Body of pancreas (tissue), 4 donors: ENCODE measurements at regions not wholly inside any gene's neighbourhood (a gene's known extent, or its start where the extent isn't known, plus 50 kb on each side); places are given as distances from the start of the nearest gene placed in this dataset.

Source experiments
- ATAC-seq: fragments of 150-250 bp; one replicate; pipeline ENCODE4 v1.9.1; 2016
- DNase-seq, 4 donors: peaks; one replicate each; pipeline ENCODE4 v3.0.0-alpha.2; 2019
- H3K27ac ChIP-seq, 4 donors: fragments of 200-600 bp; sonication (generic); 1 replicate in 3 of 4; 2 replicates in 1 of 4; pipeline versions ENCODE4 v1.5.1 to v1.6.1; 2016 to 2019; ENCODE audit warnings: mild to moderate bottlenecking in 1 of 4, mixed read lengths in 1 of 4, moderate library complexity in 1 of 4
- H3K27me3 ChIP-seq, 2 donors: fragments of 200-600 bp; sonication (generic); one replicate each; pipeline ENCODE4 v1.6.0; 2016; ENCODE audit warnings: mild to moderate bottlenecking in 1 of 2
- H3K36me3 ChIP-seq, 2 donors: fragments of 200-600 bp; sonication (generic); replicated peaks in 1 of 2; 2 replicates each; pipeline ENCODE4 v1.5.1; 2016; ENCODE audit warnings: low read depth in 2 of 2; ENCODE audit not compliant: insufficient read depth in 1 of 2
- H3K4me1 ChIP-seq: fragments of 200-600 bp; sonication (generic); one replicate; pipeline ENCODE4 v1.6.0; 2016
- H3K4me3 ChIP-seq, 2 donors: fragments of 200-600 bp; sonication (generic); 1 replicate in 1 of 2; 2 replicates in 1 of 2; pipeline ENCODE4 v1.5.1; 2016 to 2019
- H3K9me3 ChIP-seq, 3 donors: fragments of 200-600 bp; sonication (generic); 1 replicate in 2 of 3; 2 replicates in 1 of 3; pipeline ENCODE4 v1.5.1; 2016
- POLR2A ChIP-seq, 3 donors: fragments of 450-650 bp; IDR thresholded peaks; one replicate each; pipeline ENCODE4 v1.6.1; 2016; ENCODE audit warnings: antibody characterized with exemption in 3 of 3, mild to moderate bottlenecking in 2 of 3
- WGBS, 2 donors: methylation state at CpG; one replicate each; pipeline ENCODE4 v1.1.5; 2017; 5-methylcytosine and 5-hydroxymethylcytosine counted together
- intact Hi-C: fragments of 100-400 bp; cut with DNase I; formaldehyde crosslinking; loops from one replicate; pipeline ENCODE4 v1.15.1; 2023
- TF ChIP-seq, protein P1 (sequence below), 7 experiments: fragments of 450-650 bp in 4 of 7; fragments of 200-600 bp in 3 of 7; sonication (generic) in 3 of 7; IDR thresholded peaks; one replicate each; pipeline ENCODE4 v1.5.1; 2016 to 2019; ENCODE audit warnings: antibody characterized with exemption in 7 of 7

DNA sequence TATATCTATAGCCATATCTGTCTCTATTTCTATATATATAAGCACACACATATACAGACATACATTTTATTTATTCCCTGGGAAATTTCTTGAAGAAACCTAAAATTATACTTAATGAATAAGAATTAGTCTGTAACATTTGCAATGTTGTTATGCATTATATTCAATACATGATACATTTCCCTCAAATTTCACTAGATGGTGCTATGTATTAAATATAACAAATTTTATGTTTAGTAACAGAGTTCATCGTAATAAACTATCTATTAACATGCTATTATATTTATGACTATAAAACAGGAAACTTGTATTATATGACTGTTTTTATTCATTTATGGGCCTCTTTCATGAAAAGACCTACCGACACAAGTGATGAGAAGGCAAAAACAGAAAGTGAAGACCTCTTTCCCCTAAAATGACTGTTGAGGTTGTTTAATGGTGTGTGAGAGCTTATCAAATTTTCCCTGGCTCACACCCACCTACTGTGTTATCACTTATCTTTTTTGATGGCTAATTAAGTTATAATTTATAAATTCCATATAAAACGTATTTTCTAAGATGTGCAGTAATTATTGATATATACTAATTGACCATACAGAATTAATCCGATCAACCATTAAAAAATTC, 881.9 kb downstream of the SLITRK6 start:
- Histone ChIP-seq H3K9me3 (no peaks in the 10 kb centered on the region), H3K36me3 (no peaks in the 10 kb centered on the region), H3K27me3 (no peaks in the 10 kb centered on the region), H3K27ac (no peak overlapping the region), H3K4me1 (no peaks in the 10 kb centered on the region), H3K4me3 (no peak overlapping the region)
- TF ChIP-seq POLR2A (IDR thresholded peaks at IDR 0.05): no peak
- TF ChIP-seq, protein P1, sequence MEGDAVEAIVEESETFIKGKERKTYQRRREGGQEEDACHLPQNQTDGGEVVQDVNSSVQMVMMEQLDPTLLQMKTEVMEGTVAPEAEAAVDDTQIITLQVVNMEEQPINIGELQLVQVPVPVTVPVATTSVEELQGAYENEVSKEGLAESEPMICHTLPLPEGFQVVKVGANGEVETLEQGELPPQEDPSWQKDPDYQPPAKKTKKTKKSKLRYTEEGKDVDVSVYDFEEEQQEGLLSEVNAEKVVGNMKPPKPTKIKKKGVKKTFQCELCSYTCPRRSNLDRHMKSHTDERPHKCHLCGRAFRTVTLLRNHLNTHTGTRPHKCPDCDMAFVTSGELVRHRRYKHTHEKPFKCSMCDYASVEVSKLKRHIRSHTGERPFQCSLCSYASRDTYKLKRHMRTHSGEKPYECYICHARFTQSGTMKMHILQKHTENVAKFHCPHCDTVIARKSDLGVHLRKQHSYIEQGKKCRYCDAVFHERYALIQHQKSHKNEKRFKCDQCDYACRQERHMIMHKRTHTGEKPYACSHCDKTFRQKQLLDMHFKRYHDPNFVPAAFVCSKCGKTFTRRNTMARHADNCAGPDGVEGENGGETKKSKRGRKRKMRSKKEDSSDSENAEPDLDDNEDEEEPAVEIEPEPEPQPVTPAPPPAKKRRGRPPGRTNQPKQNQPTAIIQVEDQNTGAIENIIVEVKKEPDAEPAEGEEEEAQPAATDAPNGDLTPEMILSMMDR (IDR thresholded peaks at IDR 0.05): peak in 6 of 7 experiments; percentile 13 to 42 (median 37)
- DNase-seq: no peak
- ATAC-seq: no peak
- WGBS, 2 donors: 32 to 33% methylated on average over 4 of the region's 4 CpGs
- intact Hi-C loops: loop anchor here (5.0 kb wide), 1 partner anchor 885 kb away; no protein-coding TSS in a partner anchor

DNA sequence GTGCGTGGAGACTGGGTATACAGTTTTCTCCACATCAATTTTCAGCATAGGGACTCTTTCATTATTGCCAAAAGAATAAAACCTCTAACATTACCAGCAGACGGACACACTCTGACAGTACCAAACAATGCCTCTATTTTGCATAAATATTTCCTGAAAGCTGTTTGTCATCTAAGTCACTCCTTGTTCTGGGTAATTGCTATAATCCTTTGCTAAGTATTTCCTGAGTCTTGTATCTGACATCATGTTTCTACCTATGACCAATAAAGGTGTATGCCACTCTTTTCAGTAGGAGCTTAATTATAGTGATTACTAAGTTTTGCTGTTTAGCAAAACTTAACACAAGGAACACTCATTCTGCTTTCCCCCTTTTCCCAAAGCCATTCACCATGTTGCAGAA, 886.5 kb downstream of the SLITRK6 start:
- TF ChIP-seq, protein P1 (IDR thresholded peaks at IDR 0.05): no peak
- TF ChIP-seq POLR2A (IDR thresholded peaks at IDR 0.05): no peak
- Histone ChIP-seq H3K4me3 (no peak overlapping the region), H3K4me1 (no peaks in the 10 kb centered on the region), H3K27ac (no peak overlapping the region), H3K9me3 (no peaks in the 10 kb centered on the region), H3K36me3 (no peaks in the 10 kb centered on the region), H3K27me3 (no peaks in the 10 kb centered on the region)
- DNase-seq (no peak), ATAC-seq (no peak)
- WGBS, 2 donors: 57 to 63% methylated on average over 2 of the region's 2 CpGs
- intact Hi-C loops: no loop called here

- ATAC-seq: no peak
- intact Hi-C loops: no loop called here
- WGBS, 2 donors: 47 to 65% methylated on average over 2 of the region's 2 CpGs
Measured at GRCh38 chr13:84910423-84910822, 888.8 kb downstream of the SLITRK6 start.

GRCh38 chr13:84903391-84903790, 895.8 kb downstream of the SLITRK6 start:
- TF ChIP-seq, protein P1 (IDR thresholded peaks at IDR 0.05): no peak
- no peak for TF ChIP-seq POLR2A (IDR thresholded peaks at IDR 0.05)
- H3K4me1 ChIP-seq: no peaks in the 10 kb centered on the region
- ATAC-seq: no peak
- 19 to 28% methylated on average over 4 of the region's 4 CpGs for WGBS, 2 donors
- no peak overlapping the region for H3K27ac ChIP-seq
- H3K9me3 ChIP-seq: no peaks in the 10 kb centered on the region
- no peak overlapping the region for H3K4me3 ChIP-seq
- intact Hi-C loops: no loop called here
- H3K36me3 ChIP-seq: no peaks in the 10 kb centered on the region
- no peak for DNase-seq
- no peaks in the 10 kb centered on the region for H3K27me3 ChIP-seq

More at GRCh38 chr13:84910423-84910822, 888.8 kb downstream of the SLITRK6 start:
- Histone ChIP-seq H3K36me3 (no peaks in the 10 kb centered on the region), H3K4me1 (no peaks in the 10 kb centered on the region), H3K27ac (no peak overlapping the region), H3K9me3 (no peaks in the 10 kb centered on the region), H3K4me3 (no peak overlapping the region), H3K27me3 (no peaks in the 10 kb centered on the region)
- DNase-seq: no peak
- TF ChIP-seq POLR2A (IDR thresholded peaks at IDR 0.05): no peak
- TF ChIP-seq, protein P1 (IDR thresholded peaks at IDR 0.05): no peak

- 27 to 34% methylated on average over 1 of the region's 1 CpG for WGBS, 2 donors
Measured at GRCh38 chr13:84902243-84902642, 897.0 kb downstream of the SLITRK6 start.

More at GRCh38 chr13:84902243-84902642, 897.0 kb downstream of the SLITRK6 start:
- H3K36me3 ChIP-seq: no peaks in the 10 kb centered on the region
- no peak overlapping the region for H3K27ac ChIP-seq
- no peak for TF ChIP-seq POLR2A (IDR thresholded peaks at IDR 0.05)
- TF ChIP-seq, protein P1 (IDR thresholded peaks at IDR 0.05): no peak
- H3K27me3 ChIP-seq: no peaks in the 10 kb centered on the region
- intact Hi-C loops: no loop called here
- ATAC-seq (no peak), DNase-seq (no peak)
- no peaks in the 10 kb centered on the region for H3K4me1 ChIP-seq
- no peaks in the 10 kb centered on the region for H3K9me3 ChIP-seq
- H3K4me3 ChIP-seq: no peak overlapping the region
